ENCODE measurements at regions not wholly inside any gene's neighbourhood (a gene's known extent, or its start where the extent isn't known, plus 50 kb on each side); places are given as distances from the start of the nearest gene placed in this dataset.
"Not testable (repeated sequence)": the region's sequence is repeated elsewhere in the genome, so short reads cannot be mapped to it uniquely, and the experiment has no call there.

- no peak for DNase-seq
These were observed 57.6 kb downstream of the PTTG1 start for GRCh38 chr5:160479220-160479619.

GRCh38 chr5:160479926-160480325 is 58.3 kb downstream of the PTTG1 start:
- DNase-seq = peak; percentile 85

GRCh38 chr5:160480652-160481051 is 59.0 kb downstream of the PTTG1 start:
- no peak for DNase-seq

- no peak for DNase-seq
These were observed 63.0 kb downstream of the PTTG1 start for GRCh38 chr5:160484678-160485077.

GRCh38 chr5:160485364-160485969 is 63.8 kb downstream of the PTTG1 start:
- no peak for DNase-seq

GRCh38 chr5:160486573-160486972 is 64.9 kb downstream of the PTTG1 start:
- no peak for DNase-seq

GRCh38 chr5:160488394-160489325 is 67.0 kb downstream of the PTTG1 start:
- no peak for DNase-seq

GRCh38 chr5:160491438-160491837 is 69.8 kb downstream of the PTTG1 start:
- no peak for DNase-seq

GRCh38 chr5:160492565-160492964 is 70.9 kb downstream of the PTTG1 start:
- DNase-seq = peak; percentile 46

- DNase-seq = no peak
These were observed 72.2 kb downstream of the PTTG1 start for GRCh38 chr5:160493806-160494338.

- no peak for DNase-seq
These were observed 72.8 kb downstream of the PTTG1 start for GRCh38 chr5:160494451-160494850.

- no peak for DNase-seq
These were observed 74.7 kb downstream of the PTTG1 start for GRCh38 chr5:160496334-160496733.

- peak; percentile 56 for DNase-seq
These were observed 75.1 kb downstream of the PTTG1 start for GRCh38 chr5:160496784-160497183.

- no peak for DNase-seq
These were observed 76.2 kb downstream of the PTTG1 start for GRCh38 chr5:160497878-160498277.

- not testable (repeated sequence) for DNase-seq
These were observed 76.9 kb downstream of the PTTG1 start for GRCh38 chr5:160498441-160499043.

GRCh38 chr5:160500786-160501779 is 79.4 kb downstream of the PTTG1 start:
- DNase-seq = no peak

- no peak for DNase-seq
These were observed 83.3 kb downstream of the PTTG1 start for GRCh38 chr5:160504906-160505305.

- DNase-seq = peak; percentile 55
These were observed 84.7 kb downstream of the PTTG1 start for GRCh38 chr5:160506006-160507004.

- DNase-seq = peak; percentile 77
These were observed 85.6 kb downstream of the PTTG1 start for GRCh38 chr5:160507221-160507721.

GRCh38 chr5:160508780-160509361 is 87.2 kb downstream of the PTTG1 start:
- DNase-seq = peak; percentile 82

Data from fibroblast of skin of right quadriceps (primary cell).